GM12878 (cell line): ENCODE measurements at regions not wholly inside any gene's neighbourhood (a gene's known extent, or its start where the extent isn't known, plus 50 kb on each side); places are given as distances from the start of the nearest gene placed in this dataset.

Experiments used
- ATF2 ChIP-seq: IDR thresholded peaks from 2 replicates; pipeline ENCODE4 v1.6.1; 2012; ENCODE audit warnings: low read length, inconsistent platforms
- BRCA1 ChIP-seq: IDR thresholded peaks from 2 replicates; pipeline ENCODE4 v1.6.1; 2011; ENCODE audit warnings: low read depth, low read length, improper control_type of control experiment
- FOS ChIP-seq: IDR thresholded peaks from 3 replicates; pipeline ENCODE4 v1.6.1; 2011; ENCODE audit warnings: borderline replicate concordance; ENCODE audit not compliant: insufficient read length; ENCODE audit errors: extremely low read depth
- MEF2B ChIP-seq: fragments of 450-650 bp; IDR thresholded peaks from 2 replicates; pipeline ENCODE4 v1.6.1; 2018; ENCODE audit warnings: mild to moderate bottlenecking, moderate library complexity; ENCODE audit not compliant: partially characterized antibody, poor library complexity, severe bottlenecking
- MXI1 ChIP-seq: fragments of 150-350 bp; IDR thresholded peaks from 2 replicates; pipeline ENCODE4 v1.6.1; 2011; ENCODE audit warnings: low read depth, mild to moderate bottlenecking, inconsistent platforms, low read length, improper control_type of control experiment
- TAF1 ChIP-seq: IDR thresholded peaks from 2 replicates; pipeline ENCODE4 v1.6.1; 2011; ENCODE audit warnings: mild to moderate bottlenecking, low read depth, low read length, borderline replicate concordance
- ZZZ3 ChIP-seq: IDR thresholded peaks from 2 replicates; pipeline ENCODE4 v1.6.1; 2011; ENCODE audit warnings: low read depth; ENCODE audit not compliant: control insufficient read depth, insufficient read length
- TF ChIP-seq, protein P1 (sequence below): IDR thresholded peaks from 2 replicates; pipeline ENCODE4 v1.6.1; 2012; ENCODE audit warnings: improper control_type of control experiment, low read depth, low read length; ENCODE audit not compliant: insufficient replicate concordance
- TF ChIP-seq, protein P2 (sequence below): fragments of 150-350 bp; IDR thresholded peaks from 2 replicates; pipeline ENCODE4 v1.6.1; 2016; ENCODE audit warnings: low read depth, low read length

- TF ChIP-seq, protein P1, sequence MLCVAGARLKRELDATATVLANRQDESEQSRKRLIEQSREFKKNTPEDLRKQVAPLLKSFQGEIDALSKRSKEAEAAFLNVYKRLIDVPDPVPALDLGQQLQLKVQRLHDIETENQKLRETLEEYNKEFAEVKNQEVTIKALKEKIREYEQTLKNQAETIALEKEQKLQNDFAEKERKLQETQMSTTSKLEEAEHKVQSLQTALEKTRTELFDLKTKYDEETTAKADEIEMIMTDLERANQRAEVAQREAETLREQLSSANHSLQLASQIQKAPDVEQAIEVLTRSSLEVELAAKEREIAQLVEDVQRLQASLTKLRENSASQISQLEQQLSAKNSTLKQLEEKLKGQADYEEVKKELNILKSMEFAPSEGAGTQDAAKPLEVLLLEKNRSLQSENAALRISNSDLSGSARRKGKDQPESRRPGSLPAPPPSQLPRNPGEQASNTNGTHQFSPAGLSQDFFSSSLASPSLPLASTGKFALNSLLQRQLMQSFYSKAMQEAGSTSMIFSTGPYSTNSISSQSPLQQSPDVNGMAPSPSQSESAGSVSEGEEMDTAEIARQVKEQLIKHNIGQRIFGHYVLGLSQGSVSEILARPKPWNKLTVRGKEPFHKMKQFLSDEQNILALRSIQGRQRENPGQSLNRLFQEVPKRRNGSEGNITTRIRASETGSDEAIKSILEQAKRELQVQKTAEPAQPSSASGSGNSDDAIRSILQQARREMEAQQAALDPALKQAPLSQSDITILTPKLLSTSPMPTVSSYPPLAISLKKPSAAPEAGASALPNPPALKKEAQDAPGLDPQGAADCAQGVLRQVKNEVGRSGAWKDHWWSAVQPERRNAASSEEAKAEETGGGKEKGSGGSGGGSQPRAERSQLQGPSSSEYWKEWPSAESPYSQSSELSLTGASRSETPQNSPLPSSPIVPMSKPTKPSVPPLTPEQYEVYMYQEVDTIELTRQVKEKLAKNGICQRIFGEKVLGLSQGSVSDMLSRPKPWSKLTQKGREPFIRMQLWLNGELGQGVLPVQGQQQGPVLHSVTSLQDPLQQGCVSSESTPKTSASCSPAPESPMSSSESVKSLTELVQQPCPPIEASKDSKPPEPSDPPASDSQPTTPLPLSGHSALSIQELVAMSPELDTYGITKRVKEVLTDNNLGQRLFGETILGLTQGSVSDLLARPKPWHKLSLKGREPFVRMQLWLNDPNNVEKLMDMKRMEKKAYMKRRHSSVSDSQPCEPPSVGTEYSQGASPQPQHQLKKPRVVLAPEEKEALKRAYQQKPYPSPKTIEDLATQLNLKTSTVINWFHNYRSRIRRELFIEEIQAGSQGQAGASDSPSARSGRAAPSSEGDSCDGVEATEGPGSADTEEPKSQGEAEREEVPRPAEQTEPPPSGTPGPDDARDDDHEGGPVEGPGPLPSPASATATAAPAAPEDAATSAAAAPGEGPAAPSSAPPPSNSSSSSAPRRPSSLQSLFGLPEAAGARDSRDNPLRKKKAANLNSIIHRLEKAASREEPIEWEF = no peak
- TF ChIP-seq MXI1 (no peak), MEF2B (no peak), TAF1 (no peak), ATF2 (no peak), BRCA1 (no peak), ZZZ3 (no peak), FOS (no peak)
- TF ChIP-seq, protein P2, sequence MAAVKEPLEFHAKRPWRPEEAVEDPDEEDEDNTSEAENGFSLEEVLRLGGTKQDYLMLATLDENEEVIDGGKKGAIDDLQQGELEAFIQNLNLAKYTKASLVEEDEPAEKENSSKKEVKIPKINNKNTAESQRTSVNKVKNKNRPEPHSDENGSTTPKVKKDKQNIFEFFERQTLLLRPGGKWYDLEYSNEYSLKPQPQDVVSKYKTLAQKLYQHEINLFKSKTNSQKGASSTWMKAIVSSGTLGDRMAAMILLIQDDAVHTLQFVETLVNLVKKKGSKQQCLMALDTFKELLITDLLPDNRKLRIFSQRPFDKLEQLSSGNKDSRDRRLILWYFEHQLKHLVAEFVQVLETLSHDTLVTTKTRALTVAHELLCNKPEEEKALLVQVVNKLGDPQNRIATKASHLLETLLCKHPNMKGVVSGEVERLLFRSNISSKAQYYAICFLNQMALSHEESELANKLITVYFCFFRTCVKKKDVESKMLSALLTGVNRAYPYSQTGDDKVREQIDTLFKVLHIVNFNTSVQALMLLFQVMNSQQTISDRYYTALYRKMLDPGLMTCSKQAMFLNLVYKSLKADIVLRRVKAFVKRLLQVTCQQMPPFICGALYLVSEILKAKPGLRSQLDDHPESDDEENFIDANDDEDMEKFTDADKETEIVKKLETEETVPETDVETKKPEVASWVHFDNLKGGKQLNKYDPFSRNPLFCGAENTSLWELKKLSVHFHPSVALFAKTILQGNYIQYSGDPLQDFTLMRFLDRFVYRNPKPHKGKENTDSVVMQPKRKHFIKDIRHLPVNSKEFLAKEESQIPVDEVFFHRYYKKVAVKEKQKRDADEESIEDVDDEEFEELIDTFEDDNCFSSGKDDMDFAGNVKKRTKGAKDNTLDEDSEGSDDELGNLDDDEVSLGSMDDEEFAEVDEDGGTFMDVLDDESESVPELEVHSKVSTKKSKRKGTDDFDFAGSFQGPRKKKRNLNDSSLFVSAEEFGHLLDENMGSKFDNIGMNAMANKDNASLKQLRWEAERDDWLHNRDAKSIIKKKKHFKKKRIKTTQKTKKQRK = no peak
Observed at GRCh38 chr4:153065276-153065675, 129.2 kb downstream of the FHDC1 start (continued).
